ENCODE measurements at regions not wholly inside any gene's neighbourhood (a gene's known extent, or its start where the extent isn't known, plus 50 kb on each side); places are given as distances from the start of the nearest gene placed in this dataset.
A peak's percentile ranks its signal among the peaks of the same experiment; 100 is the strongest.
"Not testable (repeated sequence)": the region's sequence is repeated elsewhere in the genome, so short reads cannot be mapped to it uniquely, and the experiment has no call there.

DNA sequence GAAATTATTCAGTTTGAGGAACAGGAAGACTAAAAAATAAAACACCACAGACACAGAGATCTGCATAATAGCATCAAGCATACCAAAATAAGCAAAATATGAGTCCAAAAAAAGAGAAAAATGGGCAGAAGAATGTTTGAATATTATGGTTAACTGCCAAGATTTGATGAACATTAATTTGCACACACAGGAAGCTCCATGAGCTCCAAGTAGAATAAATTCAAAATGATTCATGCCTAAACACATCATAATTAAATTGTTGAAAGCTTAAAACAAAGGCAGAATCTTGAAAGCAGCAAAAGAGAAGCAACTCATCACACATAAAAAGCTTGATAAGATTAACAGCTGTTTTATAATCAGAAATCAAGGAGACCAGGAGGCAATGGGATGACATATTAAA, 156.6 kb upstream of the ARSJ start:
- Histone ChIP-seq H3K9ac (ENCODE audit: low read length) (no peak overlapping the region), H3K36me3 (ENCODE audit: control insufficient read depth, insufficient read depth, low read length, severe bottlenecking) (no peaks in the 10 kb centered on the region), H3K9me3 (ENCODE audit: control insufficient read depth, low read length) (no peaks in the 10 kb centered on the region), H3K4me3 (ENCODE audit: low read length) (no peak overlapping the region), H3K27me3 (replicated peaks; ENCODE audit: control insufficient read depth, insufficient read depth, low read length) (no peaks in the 10 kb centered on the region), H3K4me1 (ENCODE audit: control insufficient read depth, insufficient read depth, low read length) (no peaks in the 10 kb centered on the region)
- DNase-seq (ENCODE audit: low read depth), result no peak

DNA sequence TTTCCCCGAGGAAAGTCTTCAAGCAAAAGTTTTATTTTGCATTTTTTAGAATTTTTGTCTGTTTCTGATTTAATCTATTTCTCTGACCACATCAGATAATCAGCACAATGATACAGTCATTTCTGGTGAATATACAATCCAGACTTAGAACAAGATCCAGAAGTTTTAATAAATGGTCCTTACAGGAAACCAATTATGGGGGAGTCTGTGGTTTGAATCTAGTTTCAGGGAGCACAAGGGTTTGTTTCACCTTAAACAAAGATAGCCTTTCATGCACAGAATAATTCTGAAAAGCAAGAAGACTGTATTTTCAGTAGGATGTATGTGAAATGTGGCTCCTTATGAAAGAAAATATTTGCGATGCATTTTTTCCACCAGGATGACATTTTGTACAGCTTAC, 158.5 kb upstream of the ARSJ start:
- Histone ChIP-seq H3K4me3 (ENCODE audit: low read length) (no peak overlapping the region), H3K9me3 (ENCODE audit: control insufficient read depth, low read length) (no peaks in the 10 kb centered on the region), H3K27me3 (replicated peaks; ENCODE audit: control insufficient read depth, insufficient read depth, low read length) (no peaks in the 10 kb centered on the region), H3K4me1 (ENCODE audit: control insufficient read depth, insufficient read depth, low read length) (no peaks in the 10 kb centered on the region), H3K9ac (ENCODE audit: low read length) (no peak overlapping the region), H3K36me3 (ENCODE audit: control insufficient read depth, insufficient read depth, low read length, severe bottlenecking) (no peaks in the 10 kb centered on the region)
- no peak for DNase-seq (ENCODE audit: low read depth)

GRCh38 chr4:114146947-114147618, 167.6 kb upstream of the ARSJ start:
- no peak for DNase-seq (ENCODE audit: low read depth)
- H3K4me1 ChIP-seq (ENCODE audit: control insufficient read depth, insufficient read depth, low read length), result no peaks in the 10 kb centered on the region
- H3K9me3 ChIP-seq (ENCODE audit: control insufficient read depth, low read length), result no peaks in the 10 kb centered on the region
- H3K36me3 ChIP-seq (ENCODE audit: control insufficient read depth, insufficient read depth, low read length, severe bottlenecking), result no peaks in the 10 kb centered on the region
- no peak overlapping the region for H3K9ac ChIP-seq (ENCODE audit: low read length)
- no peaks in the 10 kb centered on the region for H3K27me3 ChIP-seq (replicated peaks; ENCODE audit: control insufficient read depth, insufficient read depth, low read length)
- H3K4me3 ChIP-seq (ENCODE audit: low read length), result no peak overlapping the region

GRCh38 chr4:114147619-114148208, 168.3 kb upstream of the ARSJ start:
- H3K4me3 ChIP-seq (ENCODE audit: low read length); H3K9ac ChIP-seq (ENCODE audit: low read length); H3K9me3 ChIP-seq (ENCODE audit: control insufficient read depth, low read length); H3K4me1 ChIP-seq (ENCODE audit: control insufficient read depth, insufficient read depth, low read length); DNase-seq (ENCODE audit: low read depth); H3K36me3 ChIP-seq (ENCODE audit: control insufficient read depth, insufficient read depth, low read length, severe bottlenecking); H3K27me3 ChIP-seq (replicated peaks; ENCODE audit: control insufficient read depth, insufficient read depth, low read length): not testable (repeated sequence)

- H3K4me3 ChIP-seq (ENCODE audit: low read length); H3K9me3 ChIP-seq (ENCODE audit: control insufficient read depth, low read length); H3K9ac ChIP-seq (ENCODE audit: low read length); H3K4me1 ChIP-seq (ENCODE audit: control insufficient read depth, insufficient read depth, low read length); DNase-seq (ENCODE audit: low read depth); H3K36me3 ChIP-seq (ENCODE audit: control insufficient read depth, insufficient read depth, low read length, severe bottlenecking); H3K27me3 ChIP-seq (replicated peaks; ENCODE audit: control insufficient read depth, insufficient read depth, low read length): not testable (repeated sequence)
Measured at GRCh38 chr4:114148372-114149070, 169.1 kb upstream of the ARSJ start.

GRCh38 chr4:114156371-114156770, 176.9 kb upstream of the ARSJ start:
- H3K9me3 ChIP-seq (ENCODE audit: control insufficient read depth, low read length), result no peaks in the 10 kb centered on the region
- H3K36me3 ChIP-seq (ENCODE audit: control insufficient read depth, insufficient read depth, low read length, severe bottlenecking), result no peaks in the 10 kb centered on the region
- no peaks in the 10 kb centered on the region for H3K4me1 ChIP-seq (ENCODE audit: control insufficient read depth, insufficient read depth, low read length)
- no peaks in the 10 kb centered on the region for H3K27me3 ChIP-seq (replicated peaks; ENCODE audit: control insufficient read depth, insufficient read depth, low read length)
- DNase-seq (ENCODE audit: low read depth), result no peak
- H3K4me3 ChIP-seq (ENCODE audit: low read length), result no peak overlapping the region
- no peak overlapping the region for H3K9ac ChIP-seq (ENCODE audit: low read length)

DNA sequence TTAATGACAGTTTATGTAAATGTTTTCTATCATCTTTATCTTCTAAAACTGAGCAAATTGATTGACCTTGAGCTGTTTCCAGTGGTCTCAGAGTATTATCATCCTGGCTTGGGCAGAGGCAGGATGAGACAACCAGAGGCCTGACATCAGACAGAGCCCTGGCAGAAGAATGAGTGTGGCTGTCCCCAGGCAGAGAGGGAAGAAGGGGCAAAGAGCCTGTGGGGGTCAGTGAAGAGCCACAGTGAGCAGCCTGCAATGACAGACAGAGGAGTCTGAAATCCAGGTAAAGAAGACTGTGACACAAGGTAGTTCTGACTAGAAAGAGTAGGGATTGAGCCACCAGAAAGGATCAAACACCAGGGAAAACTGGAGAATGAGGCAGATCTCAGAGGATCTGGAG, 182.4 kb upstream of the ARSJ start:
- no peaks in the 10 kb centered on the region for H3K27me3 ChIP-seq (replicated peaks; ENCODE audit: control insufficient read depth, insufficient read depth, low read length)
- no peaks in the 10 kb centered on the region for H3K4me1 ChIP-seq (ENCODE audit: control insufficient read depth, insufficient read depth, low read length)
- no peaks in the 10 kb centered on the region for H3K9me3 ChIP-seq (ENCODE audit: control insufficient read depth, low read length)
- H3K4me3 ChIP-seq (ENCODE audit: low read length), result no peak overlapping the region
- DNase-seq (ENCODE audit: low read depth), result no peak
- H3K9ac ChIP-seq (ENCODE audit: low read length), result no peak overlapping the region
- no peaks in the 10 kb centered on the region for H3K36me3 ChIP-seq (ENCODE audit: control insufficient read depth, insufficient read depth, low read length, severe bottlenecking)

- Histone ChIP-seq H3K36me3 (ENCODE audit: control insufficient read depth, insufficient read depth, low read length, severe bottlenecking) (no peaks in the 10 kb centered on the region), H3K9ac (ENCODE audit: low read length) (no peak overlapping the region), H3K9me3 (ENCODE audit: control insufficient read depth, low read length) (no peaks in the 10 kb centered on the region), H3K27me3 (replicated peaks; ENCODE audit: control insufficient read depth, insufficient read depth, low read length) (no peaks in the 10 kb centered on the region), H3K4me1 (ENCODE audit: control insufficient read depth, insufficient read depth, low read length) (no peaks in the 10 kb centered on the region), H3K4me3 (ENCODE audit: low read length) (no peak overlapping the region)
- DNase-seq (ENCODE audit: low read depth), result peak; percentile 14
Measured at GRCh38 chr4:114163051-114163450, 183.6 kb upstream of the ARSJ start.

- no peaks in the 10 kb centered on the region for H3K36me3 ChIP-seq (ENCODE audit: control insufficient read depth, insufficient read depth, low read length, severe bottlenecking)
- H3K9ac ChIP-seq (ENCODE audit: low read length), result no peak overlapping the region
- no peak for DNase-seq (ENCODE audit: low read depth)
- no peaks in the 10 kb centered on the region for H3K27me3 ChIP-seq (replicated peaks; ENCODE audit: control insufficient read depth, insufficient read depth, low read length)
- no peak overlapping the region for H3K4me3 ChIP-seq (ENCODE audit: low read length)
- peaks cover 4% of the 10 kb centered on the region for H3K4me1 ChIP-seq (ENCODE audit: control insufficient read depth, insufficient read depth, low read length)
- H3K9me3 ChIP-seq (ENCODE audit: control insufficient read depth, low read length), result no peaks in the 10 kb centered on the region
Measured at GRCh38 chr4:114173968-114174367, 194.5 kb upstream of the ARSJ start.

GRCh38 chr4:114177628-114178027, 198.2 kb upstream of the ARSJ start:
- peaks cover 8% of the 10 kb centered on the region for H3K9me3 ChIP-seq (ENCODE audit: control insufficient read depth, low read length)
- H3K9ac ChIP-seq (ENCODE audit: low read length), result no peak overlapping the region
- no peak overlapping the region for H3K4me3 ChIP-seq (ENCODE audit: low read length)
- H3K36me3 ChIP-seq (ENCODE audit: control insufficient read depth, insufficient read depth, low read length, severe bottlenecking), result no peaks in the 10 kb centered on the region
- peaks cover 4% of the 10 kb centered on the region for H3K4me1 ChIP-seq (ENCODE audit: control insufficient read depth, insufficient read depth, low read length)
- no peaks in the 10 kb centered on the region for H3K27me3 ChIP-seq (replicated peaks; ENCODE audit: control insufficient read depth, insufficient read depth, low read length)
- no peak for DNase-seq (ENCODE audit: low read depth)

GRCh38 chr4:114178392-114178791, 198.9 kb upstream of the ARSJ start:
- peaks cover 4% of the 10 kb centered on the region for H3K4me1 ChIP-seq (ENCODE audit: control insufficient read depth, insufficient read depth, low read length)
- no peaks in the 10 kb centered on the region for H3K27me3 ChIP-seq (replicated peaks; ENCODE audit: control insufficient read depth, insufficient read depth, low read length)
- peaks cover 8% of the 10 kb centered on the region for H3K9me3 ChIP-seq (ENCODE audit: control insufficient read depth, low read length)
- no peaks in the 10 kb centered on the region for H3K36me3 ChIP-seq (ENCODE audit: control insufficient read depth, insufficient read depth, low read length, severe bottlenecking)
- no peak for DNase-seq (ENCODE audit: low read depth)
- H3K4me3 ChIP-seq (ENCODE audit: low read length), result no peak overlapping the region
- H3K9ac ChIP-seq (ENCODE audit: low read length), result no peak overlapping the region
